ENCODE measurements at regions not wholly inside any gene's neighbourhood (a gene's known extent, or its start where the extent isn't known, plus 50 kb on each side); places are given as distances from the start of the nearest gene placed in this dataset.

GRCh38 chr5:60336491-60336890 is 363.5 kb downstream of the DEPDC1B start:
- POLR2A ChIA-PET (ENCODE audit: unreplicated experiment): no interaction called here
- Histone ChIP-seq H3K4me3 (ENCODE audit: insufficient read depth, low read depth, low read length) (no peak overlapping the region), H4K20me1 (ENCODE audit: insufficient read depth, low read length) (no peaks in the 10 kb centered on the region), H3K56ac (ENCODE audit: extremely low read depth, insufficient read depth, low read length) (no peak overlapping the region), H3K36me3 (ENCODE audit: control insufficient read depth, insufficient read depth, low read length) (no peaks in the 10 kb centered on the region), H2BK5ac (ENCODE audit: low read depth, low read length, poor library complexity, severe bottlenecking) (no peak overlapping the region), H2AFZ (replicated peaks; ENCODE audit: low read length, poor library complexity) (no peak overlapping the region), H3K27me3 (ENCODE audit: control insufficient read depth, insufficient read depth, low read length) (no peaks in the 10 kb centered on the region), H3K79me1 (ENCODE audit: low read depth in 1 of 2, low read length in 2 of 2) (no peaks in the 10 kb centered on the region), H3K27ac (ENCODE audit: insufficient read depth, low read length) (no peak overlapping the region), H3K4ac (ENCODE audit: low read depth, low read length) (no peak overlapping the region), H2BK20ac (ENCODE audit: low read depth, low read length) (no peak overlapping the region), H3K18ac (ENCODE audit: low read depth, low read length) (no peak overlapping the region), H4K5ac (ENCODE audit: low read depth, low read length) (no peak overlapping the region), H3K23ac (ENCODE audit: low read depth, low read length) (no peak overlapping the region), H2AK5ac (ENCODE audit: low read depth, low read length) (no peak overlapping the region), H2BK120ac (ENCODE audit: low read depth, low read length) (no peak overlapping the region), H3K9me3 (ENCODE audit: control insufficient read depth, insufficient read depth, low read length) (no peaks in the 10 kb centered on the region), H4K8ac (ENCODE audit: low read depth in 2 of 2, low read length in 2 of 2) (no peak overlapping the region), H2BK15ac (ENCODE audit: low read depth, low read length) (no peak overlapping the region), H3K9ac (ENCODE audit: low read depth, low read length) (no peak overlapping the region), H3K9me1 (ENCODE audit: insufficient read depth, low read length) (no peaks in the 10 kb centered on the region), H4K91ac (ENCODE audit: insufficient read depth, low read depth, low read length) (no peak overlapping the region), H2AK9ac (replicated peaks; ENCODE audit: low read depth, low read length, poor library complexity) (no peak overlapping the region), H3K4me2 (ENCODE audit: low read depth, low read length) (no peak overlapping the region), H3K14ac (replicated peaks; ENCODE audit: low read depth, low read length) (no peak overlapping the region), H3K4me1 (ENCODE audit: control insufficient read depth, insufficient read depth, low read length) (no peaks in the 10 kb centered on the region)
- ATAC-seq (ENCODE audit: low read depth) (no peak), DNase-seq (no peak)
- in situ Hi-C loops (cut with MboI; ENCODE audit: low sequenced_read_pairs) (no loop called here), intact Hi-C loops (cut with micrococcal nuclease) (no loop called here), dilution Hi-C loops (cut with HindIII; ENCODE audit: low sequenced_read_pairs, unreplicated experiment) (no loop called here)
- no TSS peak for BruUV-seq (replicated peaks)
- CTCF ChIA-PET: no interaction called here
- TF ChIP-seq FOS (IDR thresholded peaks at IDR 0.05; ENCODE audit: low read depth, low read length) (no peak), POLR2A (IDR thresholded peaks at IDR 0.05; ENCODE audit: low read depth, low read length) (no peak), CTCF (conservative IDR thresholded peaks at IDR 0.05; ENCODE audit: low read depth, low read length) (no peak), RFX5 (IDR thresholded peaks at IDR 0.05; ENCODE audit: low read depth, low read length) (no peak), MAFK (IDR thresholded peaks at IDR 0.05; ENCODE audit: low read depth, low read length) (no peak), BHLHE40 (IDR thresholded peaks at IDR 0.05; ENCODE audit: low read depth, low read length) (no peak), MXI1 (IDR thresholded peaks at IDR 0.05; ENCODE audit: borderline replicate concordance, low read depth, low read length) (no peak), SMC3 (IDR thresholded peaks at IDR 0.05; ENCODE audit: low read depth, low read length) (no peak), MAZ (IDR thresholded peaks at IDR 0.05; ENCODE audit: borderline replicate concordance, low read depth, low read length) (no peak)
- TF ChIP-seq, protein P1, sequence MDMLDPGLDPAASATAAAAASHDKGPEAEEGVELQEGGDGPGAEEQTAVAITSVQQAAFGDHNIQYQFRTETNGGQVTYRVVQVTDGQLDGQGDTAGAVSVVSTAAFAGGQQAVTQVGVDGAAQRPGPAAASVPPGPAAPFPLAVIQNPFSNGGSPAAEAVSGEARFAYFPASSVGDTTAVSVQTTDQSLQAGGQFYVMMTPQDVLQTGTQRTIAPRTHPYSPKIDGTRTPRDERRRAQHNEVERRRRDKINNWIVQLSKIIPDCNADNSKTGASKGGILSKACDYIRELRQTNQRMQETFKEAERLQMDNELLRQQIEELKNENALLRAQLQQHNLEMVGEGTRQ (IDR thresholded peaks at IDR 0.05; ENCODE audit: low read depth, low read length): no peak
